ENCODE measurements at regions not wholly inside any gene's neighbourhood (a gene's known extent, or its start where the extent isn't known, plus 50 kb on each side); places are given as distances from the start of the nearest gene placed in this dataset.

- intact Hi-C loops (cut with DNase I), result no loop called here
- TF ChIP-seq, protein P1, sequence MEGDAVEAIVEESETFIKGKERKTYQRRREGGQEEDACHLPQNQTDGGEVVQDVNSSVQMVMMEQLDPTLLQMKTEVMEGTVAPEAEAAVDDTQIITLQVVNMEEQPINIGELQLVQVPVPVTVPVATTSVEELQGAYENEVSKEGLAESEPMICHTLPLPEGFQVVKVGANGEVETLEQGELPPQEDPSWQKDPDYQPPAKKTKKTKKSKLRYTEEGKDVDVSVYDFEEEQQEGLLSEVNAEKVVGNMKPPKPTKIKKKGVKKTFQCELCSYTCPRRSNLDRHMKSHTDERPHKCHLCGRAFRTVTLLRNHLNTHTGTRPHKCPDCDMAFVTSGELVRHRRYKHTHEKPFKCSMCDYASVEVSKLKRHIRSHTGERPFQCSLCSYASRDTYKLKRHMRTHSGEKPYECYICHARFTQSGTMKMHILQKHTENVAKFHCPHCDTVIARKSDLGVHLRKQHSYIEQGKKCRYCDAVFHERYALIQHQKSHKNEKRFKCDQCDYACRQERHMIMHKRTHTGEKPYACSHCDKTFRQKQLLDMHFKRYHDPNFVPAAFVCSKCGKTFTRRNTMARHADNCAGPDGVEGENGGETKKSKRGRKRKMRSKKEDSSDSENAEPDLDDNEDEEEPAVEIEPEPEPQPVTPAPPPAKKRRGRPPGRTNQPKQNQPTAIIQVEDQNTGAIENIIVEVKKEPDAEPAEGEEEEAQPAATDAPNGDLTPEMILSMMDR (IDR thresholded peaks at IDR 0.05), result no peak
- no peak overlapping the region for H3K27ac ChIP-seq
- H3K27me3 ChIP-seq, result no peaks in the 10 kb centered on the region
- no peaks in the 10 kb centered on the region for H3K36me3 ChIP-seq
- H3K9me3 ChIP-seq, result no peaks in the 10 kb centered on the region
- H3K4me1 ChIP-seq, result no peaks in the 10 kb centered on the region
- no peak for DNase-seq (ENCODE audit: low spot score in 2 of 2)
- no peak overlapping the region for H3K4me3 ChIP-seq
Observed at GRCh38 chr6:134495203-134495889, 177.4 kb upstream of the SGK1 start.

- DNase-seq (ENCODE audit: low spot score in 2 of 2), result no peak
- no peak overlapping the region for H3K4me3 ChIP-seq
- H3K27ac ChIP-seq, result no peak overlapping the region
- H3K9me3 ChIP-seq, result no peaks in the 10 kb centered on the region
- H3K27me3 ChIP-seq, result no peaks in the 10 kb centered on the region
- TF ChIP-seq, protein P1 (IDR thresholded peaks at IDR 0.05), result no peak
- H3K36me3 ChIP-seq, result no peaks in the 10 kb centered on the region
- intact Hi-C loops (cut with DNase I), result no loop called here
- no peaks in the 10 kb centered on the region for H3K4me1 ChIP-seq
Observed at GRCh38 chr6:134493789-134494188, 175.9 kb upstream of the SGK1 start.

- no peak for DNase-seq (ENCODE audit: low spot score in 2 of 2)
- Histone ChIP-seq H3K9me3 (no peaks in the 10 kb centered on the region), H3K4me3 (no peak overlapping the region), H3K27ac (no peak overlapping the region), H3K36me3 (no peaks in the 10 kb centered on the region), H3K4me1 (no peaks in the 10 kb centered on the region), H3K27me3 (no peaks in the 10 kb centered on the region)
- TF ChIP-seq, protein P1 (IDR thresholded peaks at IDR 0.05), result no peak
- intact Hi-C loops (cut with DNase I), result no loop called here
Observed at GRCh38 chr6:134491477-134491876, 173.6 kb upstream of the SGK1 start.

GRCh38 chr6:134482593-134483270 is 164.8 kb upstream of the SGK1 start:
- Histone ChIP-seq H3K27ac (peak overlapping the region in 1 of 2 donors; percentile 37), H3K4me1 (peaks cover 0 to 5% of the 10 kb centered on the region in 2 donors), H3K4me3 (no peak overlapping the region), H3K27me3 (no peaks in the 10 kb centered on the region), H3K9me3 (no peaks in the 10 kb centered on the region), H3K36me3 (no peaks in the 10 kb centered on the region)
- intact Hi-C loops (cut with DNase I), result no loop called here
- no peak for DNase-seq (ENCODE audit: low spot score in 2 of 2)
- TF ChIP-seq, protein P1 (IDR thresholded peaks at IDR 0.05), result no peak

- DNase-seq (ENCODE audit: low spot score in 2 of 2), result no peak
- Histone ChIP-seq H3K27me3 (no peaks in the 10 kb centered on the region), H3K36me3 (no peaks in the 10 kb centered on the region), H3K4me3 (no peak overlapping the region), H3K9me3 (no peaks in the 10 kb centered on the region), H3K27ac (no peak overlapping the region), H3K4me1 (peaks cover 0 to 5% of the 10 kb centered on the region in 2 donors)
- intact Hi-C loops (cut with DNase I), result no loop called here
- TF ChIP-seq, protein P1 (IDR thresholded peaks at IDR 0.05), result no peak
Observed at GRCh38 chr6:134481966-134482365, 164.1 kb upstream of the SGK1 start.

Data from ascending aorta (tissue), 2 donors.